Nucleus accumbens (tissue), 56 donors: ENCODE measurements at regions not wholly inside any gene's neighbourhood (a gene's known extent, or its start where the extent isn't known, plus 50 kb on each side); places are given as distances from the start of the nearest gene placed in this dataset.

Experiments used
- DNase-seq, 56 donors: peaks; one replicate each; lab custom pipeline; 2025; lab: John Stamatoyannopoulos, UW

GRCh38 chr5:2461701-2462691 lies 289.5 kb downstream of the IRX2 start:
- no peak for DNase-seq

GRCh38 chr5:2460098-2460497 lies 291.4 kb downstream of the IRX2 start:
- DNase-seq, result no peak

GRCh38 chr5:2459251-2459650 lies 292.2 kb downstream of the IRX2 start:
- no peak for DNase-seq

- no peak for DNase-seq
Observed at GRCh38 chr5:2455878-2456277, 295.6 kb downstream of the IRX2 start.

- no peak for DNase-seq
Observed at GRCh38 chr5:2454876-2455275, 296.6 kb downstream of the IRX2 start.

GRCh38 chr5:2453781-2454180 lies 297.7 kb downstream of the IRX2 start:
- no peak for DNase-seq

- no peak for DNase-seq
Observed at GRCh38 chr5:2451100-2451499, 300.4 kb downstream of the IRX2 start.

- no peak for DNase-seq
Observed at GRCh38 chr5:2442496-2443354, 308.8 kb downstream of the IRX2 start.

- no peak for DNase-seq
Observed at GRCh38 chr5:2441495-2442180, 309.8 kb downstream of the IRX2 start.

GRCh38 chr5:2439608-2440007 lies 311.9 kb downstream of the IRX2 start:
- DNase-seq, result no peak

- DNase-seq, result no peak
Observed at GRCh38 chr5:2433086-2433485, 318.4 kb downstream of the IRX2 start.

GRCh38 chr5:2432076-2432920 lies 319.2 kb downstream of the IRX2 start:
- DNase-seq, result no peak

- no peak for DNase-seq
Observed at GRCh38 chr5:2430606-2431005, 320.9 kb downstream of the IRX2 start.

- no peak for DNase-seq
Observed at GRCh38 chr5:2427983-2428382, 323.5 kb downstream of the IRX2 start.

GRCh38 chr5:2423634-2424033 lies 327.8 kb downstream of the IRX2 start:
- no peak for DNase-seq

- DNase-seq, result no peak
Observed at GRCh38 chr5:2417301-2417700, 334.2 kb downstream of the IRX2 start.

- peak in 1 of 56 donors; percentile 13 for DNase-seq
Observed at GRCh38 chr5:2415678-2416077, 335.8 kb downstream of the IRX2 start.

- DNase-seq, result no peak
Observed at GRCh38 chr5:2410451-2410850, 341.0 kb downstream of the IRX2 start.

- DNase-seq, result no peak
Observed at GRCh38 chr5:2403296-2403695, 348.2 kb downstream of the IRX2 start.

GRCh38 chr5:2399804-2400203 lies 351.7 kb downstream of the IRX2 start:
- no peak for DNase-seq
